Mucosa of gallbladder (tissue), 1 donor: ENCODE measurements at regions not wholly inside any gene's neighbourhood (a gene's known extent, or its start where the extent isn't known, plus 50 kb on each side); places are given as distances from the start of the nearest gene placed in this dataset.
"Not testable (repeated sequence)": the region's sequence is repeated elsewhere in the genome, so short reads cannot be mapped to it uniquely, and the experiment has no call there.

Source experiments
- DNase-seq: peaks from one replicate; pipeline ENCODE4 v3.0.0-alpha.2; 2020; ENCODE audit warnings: low spot score
- donor health status: DM: no; HTN: no; CAD: no.

DNA sequence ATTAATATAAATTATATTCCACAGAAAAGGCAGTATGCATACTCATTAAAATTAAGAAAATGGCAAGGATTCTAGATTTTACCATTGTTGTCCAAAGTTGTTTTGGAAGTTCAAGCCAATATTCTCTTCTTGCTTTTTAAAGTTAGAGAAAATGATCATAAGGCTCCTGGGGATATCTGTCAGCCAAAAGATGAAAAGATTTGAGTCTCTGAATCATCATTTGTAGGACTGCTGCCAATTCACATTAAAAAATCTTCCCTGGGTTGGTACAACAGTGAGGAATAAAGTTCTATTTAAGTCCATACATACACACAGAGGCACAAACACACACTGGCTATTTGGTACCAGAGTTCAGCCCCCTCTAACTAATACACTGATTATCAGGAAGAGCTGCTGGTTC, 620.1 kb downstream of the COL12A1 start:
- DNase-seq, result no peak

DNA sequence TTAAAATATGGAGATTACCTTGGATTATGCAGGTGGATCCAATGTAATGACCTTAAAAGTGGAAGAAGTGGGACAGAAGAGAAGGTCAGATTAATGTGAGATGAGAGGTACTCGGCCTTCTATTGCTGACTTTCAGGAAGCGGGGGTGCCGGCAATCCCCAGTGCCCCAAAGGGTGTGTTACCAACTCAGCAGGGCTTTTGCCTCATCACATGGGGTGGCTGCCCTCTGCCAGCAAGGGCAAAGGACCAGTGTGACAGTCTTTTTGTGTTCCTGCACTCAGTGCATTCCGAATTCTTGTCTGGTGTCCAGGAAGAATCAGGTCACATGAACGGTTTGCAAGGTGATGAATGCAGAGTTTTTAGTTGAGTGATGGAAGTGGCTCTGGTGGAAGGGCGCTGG, 624.2 kb downstream of the COL12A1 start:
- no peak for DNase-seq

DNA sequence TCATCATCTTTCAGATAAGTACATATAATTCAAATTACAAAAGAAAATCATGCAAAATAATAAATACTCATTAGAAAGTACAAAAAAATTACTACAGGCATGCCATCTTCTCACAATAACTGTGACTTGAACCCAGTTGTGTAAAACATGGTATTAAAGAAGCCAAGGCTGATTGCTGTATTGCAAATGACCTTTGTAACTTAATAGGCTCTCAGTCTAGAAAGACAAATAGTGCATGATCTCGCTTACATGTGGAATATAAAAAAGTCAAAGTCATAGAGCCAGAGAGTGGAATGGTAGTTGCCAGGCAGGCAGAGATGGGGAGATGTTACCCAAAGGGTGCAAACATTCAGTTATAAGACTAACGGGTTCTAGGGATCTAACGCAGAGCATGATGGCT, 626.1 kb downstream of the COL12A1 start:
- no peak for DNase-seq

DNA sequence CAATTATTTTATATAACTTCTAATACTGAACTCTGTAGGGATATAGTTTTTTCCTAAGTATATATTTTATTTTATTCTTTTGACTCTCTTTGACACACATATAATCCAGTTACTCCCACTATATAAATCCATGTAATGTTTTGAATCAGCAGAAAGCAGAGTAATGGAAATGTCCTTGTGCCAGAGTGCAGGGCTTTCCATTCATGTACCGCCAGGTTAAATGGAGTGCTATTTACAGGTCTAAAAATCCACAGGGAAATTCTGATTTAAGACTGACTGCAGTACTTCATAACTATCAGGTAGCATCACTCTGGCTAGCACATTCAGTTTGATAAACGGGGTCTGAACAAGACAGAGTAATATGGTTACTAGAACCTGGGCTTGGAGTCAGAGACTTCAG, 626.8 kb downstream of the COL12A1 start:
- DNase-seq, result no peak

DNA sequence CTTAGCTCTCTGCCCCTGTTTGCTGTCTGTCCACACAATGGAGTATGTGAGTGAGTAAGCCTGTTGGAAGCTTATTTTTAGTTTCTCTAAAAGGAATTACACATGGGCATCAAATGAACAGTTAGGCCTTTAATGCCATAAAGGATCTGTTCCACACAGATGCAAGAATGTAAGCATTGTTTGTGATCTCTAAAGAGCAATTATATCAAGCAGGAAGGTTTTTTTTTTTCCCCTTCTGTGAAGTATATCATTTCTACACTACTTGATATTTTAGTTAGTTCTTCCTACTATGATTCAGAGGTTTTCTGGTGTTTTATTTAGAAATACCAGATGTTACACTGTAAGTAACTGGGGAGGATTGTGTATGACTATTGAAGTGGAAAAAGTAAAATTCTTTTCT, 627.5 kb downstream of the COL12A1 start:
- DNase-seq, result no peak

DNA sequence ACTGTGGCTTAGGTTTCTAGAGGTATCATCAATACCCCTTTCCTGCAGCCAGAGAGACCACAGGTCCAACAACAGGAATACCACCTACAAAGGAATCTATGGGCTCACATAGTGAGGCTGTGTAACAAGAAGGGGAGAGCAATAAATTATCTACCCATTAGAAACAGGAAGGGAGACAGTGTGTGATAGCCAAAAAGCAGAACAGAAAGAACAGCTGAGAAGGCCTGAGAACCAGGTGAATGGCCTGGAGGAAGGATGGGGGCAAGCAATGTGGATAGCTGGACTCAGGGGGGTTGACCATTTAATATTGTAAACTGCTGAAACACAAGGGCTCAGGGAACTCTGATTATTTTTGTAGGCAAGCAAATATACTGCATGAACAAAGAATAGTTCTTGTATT, 628.2 kb downstream of the COL12A1 start:
- no peak for DNase-seq

DNA sequence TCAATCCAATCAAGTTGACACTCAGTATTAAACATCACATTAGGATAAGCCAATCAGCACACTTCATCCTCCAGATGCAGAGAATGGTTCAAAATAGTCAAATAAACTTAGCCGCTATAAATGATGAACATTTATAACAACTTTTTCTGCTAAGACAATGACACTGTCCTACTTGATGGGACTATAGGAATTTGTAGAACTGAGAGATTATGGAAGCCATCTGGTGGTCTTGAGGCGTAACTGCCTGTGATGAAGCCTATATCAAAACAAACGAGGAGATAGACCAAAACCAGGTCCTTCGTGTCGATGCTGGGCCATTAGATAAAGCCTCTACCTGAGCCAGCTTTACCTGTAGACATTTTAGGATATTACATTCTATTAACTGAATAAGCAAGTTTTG, 631.1 kb downstream of the COL12A1 start:
- DNase-seq, result no peak

DNA sequence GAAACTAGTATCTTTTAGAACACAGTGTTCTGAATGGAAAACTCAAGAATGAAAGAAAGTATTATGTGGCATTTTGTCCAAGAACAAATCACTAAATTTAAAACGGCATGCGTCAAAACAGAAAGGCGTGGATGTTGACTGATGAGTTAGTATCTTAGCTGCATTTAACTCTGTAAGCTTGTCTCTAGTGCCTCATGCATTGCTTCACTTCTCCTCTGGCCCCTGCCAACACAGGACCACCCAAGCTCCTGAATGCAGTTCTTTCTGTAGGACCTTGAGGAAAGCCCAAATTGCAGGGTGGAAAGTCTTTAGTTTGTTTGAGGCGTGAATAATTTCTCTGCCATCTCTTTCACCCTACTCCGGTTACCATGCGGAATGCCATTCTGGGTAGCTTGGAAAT, 632.2 kb downstream of the COL12A1 start:
- no peak for DNase-seq

DNA sequence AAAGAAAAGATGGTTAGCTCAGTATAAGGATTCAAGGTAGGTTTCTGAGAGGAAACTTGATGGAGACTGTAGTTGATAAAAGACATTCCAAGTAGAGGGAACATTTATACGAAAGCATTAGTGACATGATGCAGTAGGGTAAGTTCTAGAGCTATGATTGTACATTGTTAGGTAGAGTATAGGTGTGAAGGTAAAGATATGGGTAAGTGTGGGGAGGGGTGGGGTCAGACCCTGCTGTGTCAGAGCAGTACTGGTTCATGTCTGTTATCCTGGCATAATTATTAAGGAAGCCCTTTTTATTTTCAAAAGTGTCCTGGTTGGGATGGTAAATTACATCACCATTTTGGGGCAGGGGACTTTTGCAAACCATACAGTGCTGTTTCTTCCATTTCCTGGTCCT, 635.8 kb downstream of the COL12A1 start:
- DNase-seq, result no peak

DNA sequence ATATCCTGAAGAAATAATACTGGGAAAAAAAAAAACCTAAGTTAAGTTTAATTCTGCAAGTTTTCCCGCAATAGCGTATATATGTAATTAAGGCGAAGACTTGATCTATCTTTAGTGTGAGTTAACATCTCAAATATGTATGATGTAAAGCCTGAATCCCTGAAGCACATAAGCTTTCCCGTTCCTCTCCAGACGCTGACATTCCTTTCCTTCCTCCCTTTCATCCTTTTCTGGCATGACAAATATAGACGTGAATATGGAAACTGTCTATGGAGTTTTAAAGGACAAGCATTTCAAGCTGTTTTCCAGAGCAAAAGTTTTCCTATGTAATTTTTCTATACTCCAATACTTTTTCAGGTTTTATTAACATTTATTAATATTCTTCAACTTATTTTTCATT, 637.0 kb downstream of the COL12A1 start:
- no peak for DNase-seq

DNA sequence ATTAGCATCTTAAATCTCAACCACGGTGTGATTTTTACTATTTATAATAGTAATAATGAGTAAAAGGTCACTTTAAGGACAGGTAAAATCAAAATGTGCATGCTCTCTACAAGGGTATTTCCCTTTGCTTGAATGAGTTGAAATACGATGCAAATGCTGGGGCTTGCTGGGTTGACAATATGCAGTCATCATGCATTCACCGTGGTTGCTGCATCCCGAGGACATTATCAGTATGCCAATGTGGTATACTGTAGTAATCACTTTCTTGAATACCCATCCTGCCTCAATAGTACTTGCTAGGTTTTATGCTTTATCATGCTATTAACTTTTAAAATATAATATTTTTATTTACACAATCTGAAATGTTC, 637.9 kb downstream of the COL12A1 start:
- not testable (repeated sequence) for DNase-seq

DNA sequence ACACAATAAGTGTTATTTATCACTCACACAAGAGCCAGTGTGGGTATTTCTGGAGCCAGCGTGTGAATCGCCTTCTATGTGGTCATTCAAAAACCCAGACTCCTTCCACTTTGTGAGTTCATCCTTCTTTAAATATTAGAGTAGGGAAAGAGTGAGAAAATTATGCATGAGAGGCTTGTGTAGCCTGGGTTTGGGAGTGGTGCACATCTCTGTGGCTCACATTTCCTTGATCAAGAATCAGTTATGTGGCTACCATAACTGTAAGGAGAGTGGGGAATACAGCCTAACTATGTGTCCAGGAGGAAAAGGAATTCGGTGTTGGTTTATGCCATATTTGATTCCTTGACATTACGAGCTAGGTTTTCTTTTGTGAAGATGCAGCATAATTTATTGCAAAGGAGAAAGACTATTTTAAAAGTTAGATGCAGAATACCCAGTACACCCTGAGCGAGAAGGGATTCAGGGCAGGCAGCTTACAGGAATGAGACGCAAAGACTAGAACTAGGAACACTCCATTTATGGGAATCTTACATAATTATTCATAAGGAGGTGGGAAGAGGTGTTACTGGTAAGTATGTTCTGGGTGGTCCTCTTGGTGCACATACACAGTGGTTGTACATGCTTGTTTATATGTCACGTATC, 638.5 kb downstream of the COL12A1 start:
- DNase-seq, result no peak

DNA sequence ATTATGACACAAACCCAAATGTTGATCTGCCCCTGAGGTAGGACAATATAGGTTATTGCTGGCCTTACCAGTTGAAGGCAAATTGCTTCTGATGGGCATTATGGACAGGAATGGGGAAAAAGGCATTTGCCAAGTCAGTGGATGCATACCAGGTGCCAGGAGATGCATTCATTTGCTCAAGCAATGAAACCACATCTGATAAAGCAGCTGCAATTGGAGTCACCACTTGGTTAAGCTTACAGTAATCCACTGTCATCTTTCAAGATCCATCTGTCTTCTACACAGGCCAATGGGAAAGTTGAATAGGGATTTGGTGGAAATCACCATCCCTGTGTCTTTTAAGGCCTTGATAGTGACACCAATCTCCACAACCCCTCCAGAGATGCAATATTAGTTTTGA, 648.6 kb downstream of the COL12A1 start:
- no peak for DNase-seq

DNA sequence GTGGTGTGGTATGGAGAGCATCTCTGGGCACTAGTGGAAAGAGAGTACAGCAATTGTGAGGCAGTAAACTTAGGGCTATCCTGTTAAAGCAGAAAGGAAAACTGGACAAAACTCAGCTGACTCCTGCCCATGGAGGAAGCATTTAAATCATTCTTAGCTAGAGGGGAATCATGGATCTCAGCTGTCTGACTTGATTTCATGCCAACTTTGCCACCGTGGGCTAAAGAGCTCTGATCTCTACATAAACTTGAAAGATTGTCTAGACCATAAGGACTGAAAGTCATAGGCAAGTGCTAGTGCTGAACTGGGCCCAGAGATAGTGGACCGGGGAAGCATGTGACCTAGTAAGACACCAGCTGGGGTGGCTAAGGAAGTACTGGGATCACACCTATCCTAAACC, 651.8 kb downstream of the COL12A1 start:
- DNase-seq, result no peak

DNA sequence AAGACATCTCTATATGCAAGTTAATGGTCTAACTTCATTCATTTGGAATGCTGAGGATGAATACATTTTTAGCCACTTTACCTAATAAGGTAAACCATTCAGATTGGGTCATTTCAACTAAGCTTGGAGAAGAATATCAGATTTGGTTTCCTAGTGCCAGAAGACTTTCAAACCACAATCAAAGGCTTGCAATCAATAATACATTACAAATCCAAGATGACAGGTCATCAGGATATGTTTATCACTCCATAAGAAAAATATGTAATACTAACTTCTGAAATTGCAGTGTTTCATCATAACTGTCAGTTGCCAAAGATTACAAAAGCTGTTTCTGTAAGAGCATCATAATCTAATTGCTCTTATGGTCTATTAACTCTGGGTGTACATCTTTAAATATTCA, 654.0 kb downstream of the COL12A1 start:
- DNase-seq, result no peak

DNA sequence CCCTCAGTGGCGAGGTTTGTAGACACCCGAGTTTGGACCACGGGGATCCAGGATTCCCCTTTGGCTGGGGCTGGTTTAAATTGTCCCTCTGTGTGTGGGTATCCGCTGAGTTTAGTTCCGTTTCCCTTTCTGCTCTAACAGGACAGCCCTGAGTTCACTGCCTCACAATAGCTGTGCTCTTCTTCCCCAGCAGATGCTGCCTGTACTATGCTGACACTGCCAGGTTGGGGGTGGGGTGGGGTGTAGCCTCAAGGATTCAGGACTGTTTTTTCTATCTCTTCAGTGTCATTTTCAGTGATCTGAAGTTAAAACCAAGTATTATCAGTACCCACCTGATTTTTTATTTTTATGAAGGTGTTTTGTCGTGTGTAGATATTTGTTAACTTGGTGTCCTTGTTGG, 655.0 kb downstream of the COL12A1 start:
- no peak for DNase-seq

DNA sequence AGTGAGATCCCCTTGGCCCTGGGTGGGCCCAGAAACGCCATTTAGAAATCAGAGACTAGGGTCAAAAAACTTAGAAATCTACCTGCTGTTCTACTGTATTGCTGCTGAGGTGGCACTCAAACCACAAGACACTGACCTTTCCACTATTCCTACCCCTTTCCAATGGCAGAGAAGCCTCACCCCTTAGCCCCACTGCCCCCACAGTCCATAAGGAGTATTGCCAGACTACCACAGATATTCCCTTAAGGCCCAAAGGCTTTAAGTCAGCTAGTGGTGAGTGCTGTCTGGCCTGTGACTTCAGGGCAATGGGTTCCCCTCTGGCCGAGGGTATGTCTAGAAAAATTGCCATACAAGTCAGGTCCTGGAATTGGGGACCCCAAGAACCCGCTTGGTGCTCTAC, 656.1 kb downstream of the COL12A1 start:
- DNase-seq, result no peak

DNA sequence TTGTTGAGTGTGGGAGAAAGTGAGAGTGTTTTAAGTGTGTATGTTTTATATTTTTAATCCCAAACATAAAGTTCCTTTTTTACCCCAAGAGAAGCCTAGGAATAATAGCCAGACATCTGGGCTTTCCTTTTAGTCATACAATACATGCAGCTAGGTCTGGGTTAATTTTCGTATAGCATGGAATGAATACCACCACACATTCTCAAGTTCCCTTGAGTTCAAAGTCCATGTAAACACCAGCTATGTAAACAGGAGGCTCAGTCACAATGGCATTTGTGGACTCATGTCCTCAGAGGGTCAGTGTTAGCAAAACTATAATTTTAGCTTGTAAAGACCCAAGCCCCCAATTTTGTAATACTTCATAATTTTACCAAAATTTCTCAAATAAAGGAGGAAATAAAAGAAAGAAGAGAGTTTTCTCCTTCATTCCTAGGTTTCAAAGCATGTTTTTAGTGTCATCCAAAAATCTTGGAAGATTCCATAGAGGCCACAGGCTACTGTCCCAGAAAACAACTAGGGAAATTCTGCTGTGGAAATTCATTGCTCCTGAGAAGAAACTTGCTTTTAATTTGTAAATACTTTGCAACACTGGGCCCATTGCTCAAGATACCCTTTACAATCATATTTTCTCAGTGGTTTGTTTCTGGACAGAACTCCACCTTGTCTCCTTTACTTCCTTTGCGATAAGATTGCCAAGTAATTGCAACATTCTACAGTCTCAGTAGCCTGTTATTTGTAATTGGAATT, 671.2 kb downstream of the COL12A1 start:
- peak; percentile 38 for DNase-seq

DNA sequence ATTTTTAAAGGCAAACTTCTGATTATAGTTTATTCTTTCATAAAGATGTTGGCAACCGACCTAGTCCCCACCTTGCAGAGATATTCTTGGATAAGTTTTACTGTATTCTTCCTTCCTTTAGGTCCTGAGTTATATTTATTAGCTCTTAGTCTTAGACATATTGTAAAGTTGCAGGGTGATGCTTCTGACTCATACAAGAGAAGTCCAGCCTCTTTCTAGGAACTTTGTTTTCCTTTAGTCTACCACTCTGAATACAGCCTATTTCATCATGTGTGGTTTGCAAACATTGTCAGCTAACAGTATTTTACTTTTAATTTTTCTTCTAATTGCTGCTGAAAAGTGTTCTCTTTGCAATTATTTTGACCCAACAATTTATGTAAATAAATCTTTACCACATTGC, 686.7 kb downstream of the COL12A1 start:
- no peak for DNase-seq

DNA sequence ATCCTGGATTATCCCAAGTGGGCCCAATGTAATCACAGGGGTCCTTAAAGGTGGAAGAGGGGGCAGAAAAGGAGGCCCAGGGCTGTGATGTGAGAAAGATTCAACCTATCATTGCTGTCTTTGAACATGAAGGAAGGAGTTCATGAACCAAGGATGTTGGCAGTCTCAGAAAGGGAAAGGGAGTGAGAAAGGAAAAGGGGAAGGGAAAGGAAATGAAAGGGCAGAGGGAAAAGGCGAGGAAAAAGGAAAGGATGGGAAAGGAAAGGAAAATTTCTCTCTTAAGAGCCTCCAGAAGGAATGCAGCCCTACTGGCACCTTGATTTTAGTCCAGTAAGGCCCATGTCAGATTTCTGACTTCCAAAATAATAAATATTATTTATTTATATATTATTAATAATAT, 687.8 kb downstream of the COL12A1 start:
- DNase-seq, result no peak

DNA sequence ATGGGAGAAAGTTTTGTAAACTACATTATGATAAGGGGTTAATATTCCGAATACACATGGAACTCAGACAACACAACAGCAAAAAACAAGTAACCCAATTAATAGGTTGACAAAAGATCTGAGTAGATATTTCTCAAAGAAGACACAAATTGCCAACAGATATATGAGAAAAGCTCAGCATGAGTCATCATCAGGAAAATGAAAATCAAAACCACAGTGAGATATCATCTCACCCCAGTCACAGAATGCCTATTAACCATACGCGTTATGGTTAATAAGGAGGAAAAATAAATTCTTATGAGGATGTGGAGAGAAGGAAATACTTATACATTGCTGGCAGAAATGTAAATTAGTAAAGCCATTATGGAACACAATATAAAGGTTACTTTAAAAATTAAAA, 695.0 kb downstream of the COL12A1 start:
- DNase-seq, result no peak

DNA sequence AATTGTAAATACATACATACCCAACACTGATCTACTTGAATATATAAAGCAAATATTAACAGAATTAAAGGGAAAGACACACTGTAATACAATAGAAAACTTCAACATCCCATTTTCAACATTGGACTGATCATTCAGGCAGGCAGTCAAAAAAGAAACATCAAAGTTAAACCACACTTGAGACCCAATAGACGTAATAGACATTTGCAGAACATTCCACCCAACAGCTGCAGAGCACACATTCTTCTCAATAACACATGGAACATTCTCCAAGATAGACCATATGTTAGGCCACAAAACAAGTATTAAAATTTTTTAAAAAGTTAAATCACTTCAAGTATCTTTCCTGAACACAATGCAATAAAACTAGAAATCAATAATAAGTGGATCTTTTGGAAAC, 698.2 kb downstream of the COL12A1 start:
- no peak for DNase-seq

DNA sequence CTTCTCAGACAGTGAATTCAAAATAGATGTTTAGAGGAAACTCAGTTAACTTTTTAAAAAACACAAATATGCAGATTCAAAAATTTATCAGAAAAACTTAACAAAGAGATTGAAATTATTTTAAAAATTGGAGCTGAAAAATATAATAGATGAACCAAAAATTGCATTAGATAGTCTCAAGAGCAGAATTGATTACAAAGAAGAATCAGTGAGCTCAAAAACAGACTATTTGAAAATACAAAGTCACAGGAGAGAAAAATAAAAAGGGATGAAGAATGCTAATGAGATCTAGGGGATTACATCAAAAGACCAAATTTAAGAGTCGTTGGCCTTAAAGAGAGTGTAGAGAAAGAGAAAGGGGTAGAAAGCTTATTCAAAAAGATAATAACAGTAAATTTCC, 700.5 kb downstream of the COL12A1 start:
- DNase-seq, result no peak

DNA sequence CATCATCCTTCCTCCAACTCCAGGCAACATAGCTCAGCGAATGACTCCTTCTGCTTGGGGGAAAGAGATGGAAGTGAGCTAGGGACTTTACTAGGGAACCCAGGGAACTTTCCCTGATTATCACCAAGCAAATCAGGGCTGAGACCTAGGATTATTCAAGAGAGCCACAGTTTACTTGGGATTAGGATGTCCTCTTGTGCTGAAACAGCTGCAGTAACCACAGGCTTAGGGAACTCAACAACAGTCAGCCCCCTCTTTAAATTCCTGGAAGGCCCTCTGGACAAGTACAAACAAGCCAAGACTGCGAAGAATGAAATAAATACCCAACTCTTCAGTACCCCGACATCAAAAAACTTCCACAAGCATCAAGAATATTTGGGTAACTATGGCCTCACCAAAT, 700.9 kb downstream of the COL12A1 start:
- no peak for DNase-seq
